ENCODE measurements at regions not wholly inside any gene's neighbourhood (a gene's known extent, or its start where the extent isn't known, plus 50 kb on each side); places are given as distances from the start of the nearest gene placed in this dataset.

GRCh38 chr9:115305543-115305942 is 187.6 kb upstream of the TNC start:
- no peak for TF ChIP-seq CTCF (IDR thresholded peaks at IDR 0.05; ENCODE audit: insufficient read depth, low read length)
- H3K4me3 ChIP-seq (ENCODE audit: low read depth, low read length) = no peak overlapping the region

GRCh38 chr9:115306865-115307264 is 188.9 kb upstream of the TNC start:
- DNase-seq (ENCODE audit: low read depth) = no peak
- TF ChIP-seq CTCF (IDR thresholded peaks at IDR 0.05; ENCODE audit: insufficient read depth, low read length) = no peak
- H3K4me3 ChIP-seq (ENCODE audit: low read depth, low read length) = no peak overlapping the region

More at GRCh38 chr9:115305543-115305942, 187.6 kb upstream of the TNC start:
- DNase-seq (ENCODE audit: low read depth) = no peak

GRCh38 chr9:115313545-115313944 is 195.6 kb upstream of the TNC start:
- no peak for DNase-seq (ENCODE audit: low read depth)
- no peak overlapping the region for H3K4me3 ChIP-seq (ENCODE audit: low read depth, low read length)
- TF ChIP-seq CTCF (IDR thresholded peaks at IDR 0.05; ENCODE audit: insufficient read depth, low read length) = no peak

GRCh38 chr9:115326461-115326860 is 208.5 kb upstream of the TNC start:
- DNase-seq (ENCODE audit: low read depth) = no peak
- TF ChIP-seq CTCF (IDR thresholded peaks at IDR 0.05; ENCODE audit: insufficient read depth, low read length) = no peak
- H3K4me3 ChIP-seq (ENCODE audit: low read depth, low read length) = no peak overlapping the region

- no peak overlapping the region for H3K4me3 ChIP-seq (ENCODE audit: low read depth, low read length)
- peak; percentile 1 for DNase-seq (ENCODE audit: low read depth)
- TF ChIP-seq CTCF (IDR thresholded peaks at IDR 0.05; ENCODE audit: insufficient read depth, low read length) = no peak
Observed at GRCh38 chr9:115327436-115328122, 209.6 kb upstream of the TNC start.

- TF ChIP-seq CTCF (IDR thresholded peaks at IDR 0.05; ENCODE audit: insufficient read depth, low read length) = no peak
- H3K4me3 ChIP-seq (ENCODE audit: low read depth, low read length) = no peak overlapping the region
- DNase-seq (ENCODE audit: low read depth) = peak; percentile 78
Observed at GRCh38 chr9:115328228-115328627, 210.3 kb upstream of the TNC start.

GRCh38 chr9:115328677-115329076 is 210.7 kb upstream of the TNC start:
- no peak for TF ChIP-seq CTCF (IDR thresholded peaks at IDR 0.05; ENCODE audit: insufficient read depth, low read length)
- DNase-seq (ENCODE audit: low read depth) = peak; percentile 4
- H3K4me3 ChIP-seq (ENCODE audit: low read depth, low read length) = no peak overlapping the region

Measured in fibroblast of the aortic adventitia (primary cell).